Right lobe of liver (tissue), 6 donors: ENCODE measurements at regions not wholly inside any gene's neighbourhood (a gene's known extent, or its start where the extent isn't known, plus 50 kb on each side); places are given as distances from the start of the nearest gene placed in this dataset.

ENCODE experiments used
- ATAC-seq, 4 donors: fragments of 200-7000 bp; cut with Tn5 transposase; one replicate each; pipeline ENCODE4 v1.9.1; 2020; ENCODE audit warnings: mild to moderate bottlenecking in 4 of 4, moderate library complexity in 4 of 4
- DNase-seq, 3 donors: peaks; one replicate each; pipeline ENCODE4 v3.0.0-alpha.2; 2020
- H3K27ac ChIP-seq, 3 donors: fragments of 200-600 bp; one replicate each; pipeline ENCODE4 v1.8.0; 2022
- H3K27me3 ChIP-seq, 2 donors: fragments of 200-600 bp; one replicate each; pipeline ENCODE4 v1.8.0; 2022
- H3K36me3 ChIP-seq, 4 donors: fragments of 200-600 bp; sonication (generic) in 1 of 4; one replicate each; pipeline versions ENCODE4 v1.5.1 to v1.8.0; 2017 to 2022; ENCODE audit warnings: control low read depth in 1 of 4
- H3K4me1 ChIP-seq, 4 donors: fragments of 200-600 bp; sonication (generic) in 1 of 4; one replicate each; pipeline versions ENCODE4 v1.5.1 to v1.8.0; 2017 to 2022; ENCODE audit warnings: control low read depth in 1 of 4
- H3K4me3 ChIP-seq, 3 donors: fragments of 200-600 bp; one replicate each; pipeline ENCODE4 v1.8.0; 2022
- H3K9me3 ChIP-seq, 4 donors: fragments of 200-600 bp; sonication (generic) in 1 of 4; one replicate each; pipeline versions ENCODE4 v1.5.1 to v1.8.0; 2017 to 2022; ENCODE audit warnings: control low read depth in 1 of 4
- CTCF ChIP-seq, 4 donors: fragments of 200-600 bp in 3 of 4; fragments of 450-650 bp in 1 of 4; IDR thresholded peaks; one replicate each; pipeline versions ENCODE4 v1.5.1 to v1.8.0; 2016 to 2022; ENCODE audit warnings: antibody characterized with exemption in 4 of 4, mild to moderate bottlenecking in 2 of 4
- POLR2A ChIP-seq: fragments of 450-650 bp; IDR thresholded peaks from one replicate; pipeline ENCODE4 v1.6.1; 2017; ENCODE audit warnings: antibody characterized with exemption, mild to moderate bottlenecking
- whole genome bisulfite sequencing: methylation state at CpG from one replicate; pipeline ENCODE4 v1.1.6; 2018; ENCODE audit warnings: low coverage, low lambda C conversion rate; ENCODE audit not compliant: insufficient coverage; ENCODE audit errors: missing lambda C conversion rate; 5-methylcytosine and 5-hydroxymethylcytosine counted together
- intact Hi-C, 2 donors: fragments of 100-400 bp; cut with DNase I; formaldehyde crosslinking; loops; one replicate each; pipeline versions ENCODE4 v1.11.2 to v1.14.1; 2022
- donor health status: DM: no; HTN: yes; CAD: no.
- donor health status: DM: no; HTN: no; CAD: no.
- donor health status: DM: no; HTN: no; CAD: no.
- donor health status: DM: no; HTN: yes; CAD: no.
- donor health status: DM: no; HTN: yes; CAD: no.

GRCh38 chr1:94319319-94320102 lies 82.1 kb upstream of the ARHGAP29 start:
- H3K27ac ChIP-seq = peak overlapping the region in 1 of 3 donors; percentile 17
- 69% methylated on average over 6 of the region's 8 CpGs for WGBS
- ATAC-seq = peak in 1 of 4 donors; percentile 10
- no peak for TF ChIP-seq CTCF (IDR thresholded peaks at IDR 0.05)
- no peak for TF ChIP-seq POLR2A
- no peaks in the 10 kb centered on the region for H3K27me3 ChIP-seq
- intact Hi-C loops = no loop called here
- peaks cover 0 to 32% (median 17%) of the 10 kb centered on the region in 4 donors for H3K4me1 ChIP-seq
- H3K9me3 ChIP-seq = no peaks in the 10 kb centered on the region
- H3K36me3 ChIP-seq = no peaks in the 10 kb centered on the region
- H3K4me3 ChIP-seq = no peak overlapping the region
- no peak for DNase-seq

- no peak for TF ChIP-seq CTCF (IDR thresholded peaks at IDR 0.05)
- no peak for TF ChIP-seq POLR2A
- Histone ChIP-seq H3K4me1 (peaks cover 0 to 35% (median 17%) of the 10 kb centered on the region in 4 donors), H3K9me3 (no peaks in the 10 kb centered on the region), H3K36me3 (no peaks in the 10 kb centered on the region), H3K27ac (no peak overlapping the region), H3K4me3 (no peak overlapping the region), H3K27me3 (no peaks in the 10 kb centered on the region)
- ATAC-seq (no peak), DNase-seq (no peak)
- WGBS = 87% methylated on average over 5 of the region's 6 CpGs
- intact Hi-C loops = no loop called here
Measured at GRCh38 chr1:94318505-94319030, 81.2 kb upstream of the ARHGAP29 start.

GRCh38 chr1:94317790-94318188 lies 80.4 kb upstream of the ARHGAP29 start:
- no peaks in the 10 kb centered on the region for H3K27me3 ChIP-seq
- TF ChIP-seq CTCF (IDR thresholded peaks at IDR 0.05) = no peak
- TF ChIP-seq POLR2A = no peak
- ATAC-seq (no peak), DNase-seq (no peak)
- peaks cover 0 to 35% (median 17%) of the 10 kb centered on the region in 4 donors for H3K4me1 ChIP-seq
- no peak overlapping the region for H3K4me3 ChIP-seq
- intact Hi-C loops = no loop called here
- 86% methylated on average over 1 of the region's 1 CpG for WGBS
- H3K27ac ChIP-seq = no peak overlapping the region
- no peaks in the 10 kb centered on the region for H3K9me3 ChIP-seq
- no peaks in the 10 kb centered on the region for H3K36me3 ChIP-seq

GRCh38 chr1:94316836-94317789 lies 79.7 kb upstream of the ARHGAP29 start:
- TF ChIP-seq CTCF (IDR thresholded peaks at IDR 0.05) (no peak), POLR2A (no peak)
- intact Hi-C loops = no loop called here
- Histone ChIP-seq H3K27me3 (no peaks in the 10 kb centered on the region), H3K4me3 (no peak overlapping the region), H3K27ac (peak overlapping the region; percentile 54 to 78 (median 75)), H3K4me1 (peaks cover 0 to 35% (median 17%) of the 10 kb centered on the region in 4 donors), H3K9me3 (no peaks in the 10 kb centered on the region), H3K36me3 (no peaks in the 10 kb centered on the region)
- ATAC-seq = peak; percentile 52 to 75 (median 65)
- DNase-seq = peak in 1 of 3 donors; percentile 59
- WGBS = 48% methylated on average over 8 of the region's 8 CpGs
